ENCODE measurements at regions not wholly inside any gene's neighbourhood (a gene's known extent, or its start where the extent isn't known, plus 50 kb on each side); places are given as distances from the start of the nearest gene placed in this dataset.
"Not testable (repeated sequence)": the region's sequence is repeated elsewhere in the genome, so short reads cannot be mapped to it uniquely, and the experiment has no call there.

DNA sequence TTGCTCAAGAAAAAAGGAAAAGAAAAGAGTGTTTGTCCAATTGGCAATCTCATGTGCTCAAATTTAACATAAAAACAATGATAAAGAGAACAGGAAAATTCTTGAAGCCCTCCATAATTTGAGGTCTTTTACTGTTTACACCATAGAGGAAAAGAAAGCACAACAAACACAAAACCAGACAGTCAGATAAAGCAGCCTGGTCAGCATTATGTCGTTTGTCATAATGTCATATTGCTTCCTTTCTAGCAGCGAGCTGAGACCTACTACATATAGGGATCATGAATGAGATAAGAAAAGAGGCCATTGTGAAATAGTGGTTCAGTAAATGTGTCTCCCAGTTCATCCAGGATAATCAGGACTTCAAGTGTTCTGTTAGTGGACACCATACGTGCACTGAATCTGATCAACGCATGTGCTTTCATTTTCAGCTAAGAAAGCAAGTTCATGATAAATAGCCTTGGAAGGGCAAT lies 64.7 kb upstream of the SELENOP start:
- TF ChIP-seq, protein P1, sequence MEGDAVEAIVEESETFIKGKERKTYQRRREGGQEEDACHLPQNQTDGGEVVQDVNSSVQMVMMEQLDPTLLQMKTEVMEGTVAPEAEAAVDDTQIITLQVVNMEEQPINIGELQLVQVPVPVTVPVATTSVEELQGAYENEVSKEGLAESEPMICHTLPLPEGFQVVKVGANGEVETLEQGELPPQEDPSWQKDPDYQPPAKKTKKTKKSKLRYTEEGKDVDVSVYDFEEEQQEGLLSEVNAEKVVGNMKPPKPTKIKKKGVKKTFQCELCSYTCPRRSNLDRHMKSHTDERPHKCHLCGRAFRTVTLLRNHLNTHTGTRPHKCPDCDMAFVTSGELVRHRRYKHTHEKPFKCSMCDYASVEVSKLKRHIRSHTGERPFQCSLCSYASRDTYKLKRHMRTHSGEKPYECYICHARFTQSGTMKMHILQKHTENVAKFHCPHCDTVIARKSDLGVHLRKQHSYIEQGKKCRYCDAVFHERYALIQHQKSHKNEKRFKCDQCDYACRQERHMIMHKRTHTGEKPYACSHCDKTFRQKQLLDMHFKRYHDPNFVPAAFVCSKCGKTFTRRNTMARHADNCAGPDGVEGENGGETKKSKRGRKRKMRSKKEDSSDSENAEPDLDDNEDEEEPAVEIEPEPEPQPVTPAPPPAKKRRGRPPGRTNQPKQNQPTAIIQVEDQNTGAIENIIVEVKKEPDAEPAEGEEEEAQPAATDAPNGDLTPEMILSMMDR (IDR thresholded peaks at IDR 0.05; ENCODE audit: low read length, missing control alignments): no peak
- peak; percentile 16 for DNase-seq (ENCODE audit: low read depth)
- no peak overlapping the region for H3K4me3 ChIP-seq (replicated peaks; ENCODE audit: low read depth, low read length)

- no peak overlapping the region for H3K4me3 ChIP-seq (replicated peaks; ENCODE audit: low read depth, low read length)
- TF ChIP-seq, protein P1 (IDR thresholded peaks at IDR 0.05; ENCODE audit: low read length, missing control alignments): no peak
- no peak for DNase-seq (ENCODE audit: low read depth)
Observed at GRCh38 chr5:42875785-42876374, 64.2 kb upstream of the SELENOP start.

- H3K4me3 ChIP-seq (replicated peaks; ENCODE audit: low read depth, low read length): no peak overlapping the region
- TF ChIP-seq, protein P1 (IDR thresholded peaks at IDR 0.05; ENCODE audit: low read length, missing control alignments): no peak
- DNase-seq (ENCODE audit: low read depth): no peak
Observed at GRCh38 chr5:42875211-42875610, 63.5 kb upstream of the SELENOP start.

DNA sequence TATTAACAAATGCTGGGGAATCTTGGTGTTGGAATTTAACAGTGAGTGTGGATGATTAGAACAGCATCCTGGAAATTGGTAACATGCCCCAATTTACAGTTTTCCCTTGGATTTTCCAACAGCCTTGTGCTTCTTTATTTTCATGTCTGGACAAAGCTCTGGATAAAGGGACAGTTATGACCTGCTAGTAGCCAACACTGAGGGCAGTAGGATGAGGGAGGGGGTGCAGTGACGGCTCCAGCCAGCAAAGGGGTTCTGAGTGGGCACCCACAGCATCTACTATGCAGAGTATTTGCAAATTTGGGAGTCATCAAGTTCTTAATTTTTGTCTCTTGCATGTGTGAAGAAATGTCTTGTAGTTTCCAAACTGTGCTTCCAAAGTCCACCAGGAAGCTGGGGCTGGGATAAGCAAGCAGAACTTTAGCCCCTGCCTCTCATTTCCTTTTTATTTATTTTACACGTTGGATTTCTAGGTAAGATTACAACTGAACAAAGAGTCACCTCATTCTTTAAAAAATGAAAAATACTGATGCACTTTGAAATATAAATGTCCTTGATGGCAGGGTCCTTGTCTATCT lies 63.0 kb upstream of the SELENOP start:
- DNase-seq (ENCODE audit: low read depth): no peak
- H3K4me3 ChIP-seq (replicated peaks; ENCODE audit: low read depth, low read length): no peak overlapping the region
- TF ChIP-seq, protein P1 (IDR thresholded peaks at IDR 0.05; ENCODE audit: low read length, missing control alignments): no peak

DNA sequence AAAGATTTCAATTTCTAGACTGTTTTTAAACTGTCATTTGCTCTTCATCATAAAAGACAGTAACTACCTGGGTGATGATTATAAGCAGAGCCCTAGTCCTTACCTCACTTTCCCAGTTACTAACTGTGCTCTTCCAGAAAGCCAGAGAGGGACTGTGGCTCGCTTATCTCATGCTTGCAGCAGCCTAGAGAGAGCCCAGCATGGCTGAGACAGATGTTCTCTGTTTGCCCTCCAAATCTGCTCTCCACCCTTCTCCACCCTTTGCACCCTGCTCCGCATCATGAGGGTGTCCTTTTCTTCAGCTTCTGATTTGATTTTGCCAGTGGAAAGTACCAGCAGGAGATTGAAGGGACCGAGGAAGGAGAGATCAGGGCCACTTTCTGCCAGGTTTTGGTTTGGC lies 61.2 kb upstream of the SELENOP start:
- TF ChIP-seq, protein P1 (IDR thresholded peaks at IDR 0.05; ENCODE audit: low read length, missing control alignments): no peak
- no peak overlapping the region for H3K4me3 ChIP-seq (replicated peaks; ENCODE audit: low read depth, low read length)
- no peak for DNase-seq (ENCODE audit: low read depth)

GRCh38 chr5:42870882-42871418 lies 59.3 kb upstream of the SELENOP start:
- TF ChIP-seq, protein P1 (IDR thresholded peaks at IDR 0.05; ENCODE audit: low read length, missing control alignments): no peak
- peak; percentile 3 for DNase-seq (ENCODE audit: low read depth)

GRCh38 chr5:42868417-42868816 lies 56.7 kb upstream of the SELENOP start:
- DNase-seq (ENCODE audit: low read depth); H3K4me3 ChIP-seq (replicated peaks; ENCODE audit: low read depth, low read length): not testable (repeated sequence)

More at GRCh38 chr5:42870882-42871418, 59.3 kb upstream of the SELENOP start:
- no peak overlapping the region for H3K4me3 ChIP-seq (replicated peaks; ENCODE audit: low read depth, low read length)

DNA sequence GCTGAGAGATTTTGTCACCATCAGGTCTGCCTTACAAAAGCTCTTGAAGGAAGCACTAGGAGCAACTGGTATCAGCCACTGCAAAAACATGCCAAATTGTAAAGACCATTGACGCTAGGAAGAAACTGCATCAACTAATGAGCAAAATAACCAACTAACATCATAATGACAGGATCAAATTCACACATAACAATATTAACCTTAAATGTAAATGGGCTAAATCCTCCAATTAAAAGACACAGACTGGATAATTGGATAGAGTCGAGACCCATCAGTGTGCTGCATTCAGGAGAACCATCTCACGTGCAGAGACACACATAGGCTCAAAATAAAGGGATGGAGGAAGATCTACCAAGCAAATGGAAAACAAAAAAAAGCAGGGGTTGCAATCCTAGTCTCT lies 53.1 kb upstream of the SELENOP start:
- DNase-seq (ENCODE audit: low read depth); H3K4me3 ChIP-seq (replicated peaks; ENCODE audit: low read depth, low read length): not testable (repeated sequence)

Measured in fibroblast of pulmonary artery (primary cell).